NCI-H2196 treated with DMSO at 0.1 percent for 48 hours (cell line): ENCODE measurements at regions not wholly inside any gene's neighbourhood (a gene's known extent, or its start where the extent isn't known, plus 50 kb on each side); places are given as distances from the start of the nearest gene placed in this dataset.

ENCODE experiments used
- DNase-seq: peaks from one replicate; lab custom pipeline; 2025; ENCODE audit not compliant: unreplicated experiment; lab: John Stamatoyannopoulos, UW

DNA sequence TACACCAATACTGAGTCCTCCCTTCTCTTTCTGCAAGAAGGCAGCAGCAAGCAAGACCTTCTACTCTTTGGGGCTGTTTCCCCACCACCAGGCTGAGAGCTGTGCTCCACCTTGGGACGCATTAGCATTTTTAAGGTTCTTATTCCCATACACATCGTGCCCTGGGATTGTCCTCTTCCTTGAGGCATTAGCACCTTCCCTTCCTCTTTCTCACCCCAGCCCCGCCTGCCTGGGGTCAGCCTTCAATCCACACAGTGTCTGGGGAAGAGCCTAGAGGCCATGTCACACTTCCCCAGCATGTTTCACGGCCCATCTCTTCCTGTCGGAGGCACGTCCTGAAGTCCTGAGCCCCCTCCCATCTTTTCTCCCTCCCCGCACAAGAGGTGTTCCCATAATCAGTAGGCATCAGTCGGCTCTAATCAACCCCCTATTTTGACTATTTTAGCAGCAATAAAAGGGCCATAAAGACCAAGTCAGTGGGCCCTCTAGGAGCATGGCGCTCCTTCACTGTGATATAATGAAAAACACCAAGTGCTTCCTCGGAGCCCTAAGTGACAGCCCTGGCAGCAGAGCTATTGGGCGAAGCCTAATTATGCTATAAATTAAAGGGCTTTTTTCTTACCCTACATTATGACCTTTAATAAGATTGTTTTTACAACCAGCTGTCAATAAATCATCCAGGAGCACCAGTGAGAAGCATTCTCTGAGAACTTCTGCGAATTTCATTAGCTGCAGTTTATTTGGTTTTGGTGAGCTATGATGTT lies 55.0 kb upstream of the PKDCC start:
- DNase-seq, result no peak

- no peak for DNase-seq
Observed at GRCh38 chr2:41993435-41993925, 54.3 kb upstream of the PKDCC start.

GRCh38 chr2:41994233-41994637 lies 53.6 kb upstream of the PKDCC start:
- no peak for DNase-seq

GRCh38 chr2:41994661-41995060 lies 53.2 kb upstream of the PKDCC start:
- DNase-seq, result no peak

DNA sequence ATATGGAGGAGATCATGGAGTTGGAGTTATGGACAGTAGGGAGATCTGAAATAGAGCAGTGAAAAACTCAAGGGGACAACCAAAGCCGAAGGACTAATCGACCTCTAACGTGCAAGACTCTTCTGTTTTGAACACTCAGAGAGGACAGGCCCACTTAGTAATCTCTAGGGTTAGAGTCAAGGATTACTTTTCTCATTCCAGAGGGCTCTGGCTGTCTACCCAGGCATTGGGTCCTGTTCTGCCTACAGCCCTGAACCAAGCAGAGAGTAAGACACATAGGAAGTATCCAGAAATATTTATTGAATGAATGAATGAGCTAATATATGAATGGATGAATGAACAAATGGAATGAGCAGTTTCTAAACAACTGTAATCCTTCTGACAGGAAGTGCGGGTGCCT lies 50.3 kb upstream of the PKDCC start:
- no peak for DNase-seq
